ENCODE measurements at regions not wholly inside any gene's neighbourhood (a gene's known extent, or its start where the extent isn't known, plus 50 kb on each side); places are given as distances from the start of the nearest gene placed in this dataset.

DNA sequence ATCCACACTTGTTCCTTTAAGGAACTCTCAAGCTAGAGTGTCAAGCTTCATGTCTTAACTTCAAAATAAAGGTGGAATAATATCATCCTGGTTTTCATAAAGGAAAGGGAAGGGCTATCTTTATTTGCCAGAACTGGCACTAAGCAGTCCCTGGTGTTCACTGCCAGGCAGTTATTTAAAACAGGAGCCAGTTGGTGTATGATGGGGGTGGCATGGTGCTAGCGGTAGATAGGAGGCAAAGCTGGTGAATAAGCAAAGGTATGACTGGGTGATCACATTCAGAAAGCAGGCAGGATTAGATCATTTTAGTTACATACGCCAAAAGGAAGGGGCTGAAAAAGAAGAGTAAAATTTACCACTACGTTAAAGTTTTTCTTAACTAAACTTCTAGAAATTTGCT is 776.3 kb downstream of the BCL11A start:
- TF ChIP-seq, protein P1, sequence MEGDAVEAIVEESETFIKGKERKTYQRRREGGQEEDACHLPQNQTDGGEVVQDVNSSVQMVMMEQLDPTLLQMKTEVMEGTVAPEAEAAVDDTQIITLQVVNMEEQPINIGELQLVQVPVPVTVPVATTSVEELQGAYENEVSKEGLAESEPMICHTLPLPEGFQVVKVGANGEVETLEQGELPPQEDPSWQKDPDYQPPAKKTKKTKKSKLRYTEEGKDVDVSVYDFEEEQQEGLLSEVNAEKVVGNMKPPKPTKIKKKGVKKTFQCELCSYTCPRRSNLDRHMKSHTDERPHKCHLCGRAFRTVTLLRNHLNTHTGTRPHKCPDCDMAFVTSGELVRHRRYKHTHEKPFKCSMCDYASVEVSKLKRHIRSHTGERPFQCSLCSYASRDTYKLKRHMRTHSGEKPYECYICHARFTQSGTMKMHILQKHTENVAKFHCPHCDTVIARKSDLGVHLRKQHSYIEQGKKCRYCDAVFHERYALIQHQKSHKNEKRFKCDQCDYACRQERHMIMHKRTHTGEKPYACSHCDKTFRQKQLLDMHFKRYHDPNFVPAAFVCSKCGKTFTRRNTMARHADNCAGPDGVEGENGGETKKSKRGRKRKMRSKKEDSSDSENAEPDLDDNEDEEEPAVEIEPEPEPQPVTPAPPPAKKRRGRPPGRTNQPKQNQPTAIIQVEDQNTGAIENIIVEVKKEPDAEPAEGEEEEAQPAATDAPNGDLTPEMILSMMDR (IDR thresholded peaks at IDR 0.05), result no peak
- TF ChIP-seq POLR2AphosphoS5 (IDR thresholded peaks at IDR 0.05) (no peak), POLR2A (IDR thresholded peaks at IDR 0.05) (no peak)
- intact Hi-C loops (cut with DNase I; ENCODE audit: low total_unique reads), result no loop called here
- no peaks in the 10 kb centered on the region for H3K36me3 ChIP-seq

DNA sequence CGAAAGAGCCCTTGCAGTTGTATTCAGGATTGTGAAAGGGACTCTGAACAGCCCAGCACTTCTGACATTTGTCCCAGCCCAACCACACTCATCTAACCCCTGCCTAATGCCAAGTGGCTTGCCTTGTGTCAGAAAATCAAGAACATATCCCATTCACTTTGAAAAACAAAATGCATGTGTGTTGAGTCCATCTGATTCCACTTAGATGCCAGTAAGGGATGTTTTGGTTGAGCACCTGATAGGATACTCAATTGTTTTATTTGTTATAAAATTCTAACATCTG is 776.8 kb downstream of the BCL11A start:
- no peak for DNase-seq (ENCODE audit: low spot score in 2 of 2)
- H3K9me3 ChIP-seq, result no peaks in the 10 kb centered on the region
- H3K27ac ChIP-seq, result no peak overlapping the region
- no peak overlapping the region for H3K4me3 ChIP-seq
- no peaks in the 10 kb centered on the region for H3K27me3 ChIP-seq
- TF ChIP-seq POLR2AphosphoS5 (IDR thresholded peaks at IDR 0.05) (no peak), POLR2A (IDR thresholded peaks at IDR 0.05) (no peak)
- TF ChIP-seq, protein P1 (IDR thresholded peaks at IDR 0.05), result no peak
- intact Hi-C loops (cut with DNase I; ENCODE audit: low total_unique reads), result no loop called here
- H3K36me3 ChIP-seq, result no peaks in the 10 kb centered on the region
- H3K4me1 ChIP-seq, result no peaks in the 10 kb centered on the region

More for the DNA sequence above, 776.3 kb downstream of the BCL11A start:
- no peak for DNase-seq (ENCODE audit: low spot score in 2 of 2)
- Histone ChIP-seq H3K4me1 (no peaks in the 10 kb centered on the region), H3K27me3 (no peaks in the 10 kb centered on the region), H3K9me3 (no peaks in the 10 kb centered on the region), H3K27ac (no peak overlapping the region), H3K4me3 (no peak overlapping the region)

DNA sequence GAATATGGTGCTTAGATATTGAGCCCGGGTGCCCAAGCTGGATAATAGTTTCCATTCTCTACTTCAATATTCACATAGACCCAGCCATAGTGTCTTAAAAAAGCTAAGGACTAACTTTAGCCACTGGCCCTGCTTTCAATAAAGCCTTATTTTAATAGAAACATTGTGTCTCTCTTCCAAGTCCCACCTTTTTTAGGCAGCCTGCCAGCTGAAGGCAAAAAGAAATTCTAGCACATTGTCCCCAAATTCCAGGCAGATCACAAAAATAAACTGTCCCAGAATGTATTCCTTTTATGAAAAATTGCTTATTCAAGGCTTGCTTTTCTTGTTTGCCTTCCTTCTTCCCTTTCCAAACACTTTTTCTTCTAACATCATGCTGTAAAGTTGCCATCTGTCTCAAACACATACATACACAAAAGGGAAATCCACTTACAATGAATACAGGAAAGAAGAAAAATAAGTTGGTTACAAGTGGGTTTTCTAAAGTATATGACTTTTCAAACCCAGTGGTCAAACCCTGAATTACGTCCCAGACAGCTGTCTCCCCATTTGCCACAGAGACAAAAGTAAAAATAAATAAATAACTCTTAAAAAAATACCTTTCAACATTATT is 778.5 kb downstream of the BCL11A start:
- DNase-seq (ENCODE audit: low spot score in 2 of 2), result no peak
- Histone ChIP-seq H3K27me3 (no peaks in the 10 kb centered on the region), H3K4me1 (no peaks in the 10 kb centered on the region), H3K27ac (no peak overlapping the region), H3K36me3 (no peaks in the 10 kb centered on the region), H3K4me3 (no peak overlapping the region), H3K9me3 (no peaks in the 10 kb centered on the region)
- TF ChIP-seq POLR2AphosphoS5 (IDR thresholded peaks at IDR 0.05), result no peak
- TF ChIP-seq, protein P1 (IDR thresholded peaks at IDR 0.05), result no peak
- no peak for TF ChIP-seq POLR2A (IDR thresholded peaks at IDR 0.05)
- intact Hi-C loops (cut with DNase I; ENCODE audit: low total_unique reads), result no loop called here

DNA sequence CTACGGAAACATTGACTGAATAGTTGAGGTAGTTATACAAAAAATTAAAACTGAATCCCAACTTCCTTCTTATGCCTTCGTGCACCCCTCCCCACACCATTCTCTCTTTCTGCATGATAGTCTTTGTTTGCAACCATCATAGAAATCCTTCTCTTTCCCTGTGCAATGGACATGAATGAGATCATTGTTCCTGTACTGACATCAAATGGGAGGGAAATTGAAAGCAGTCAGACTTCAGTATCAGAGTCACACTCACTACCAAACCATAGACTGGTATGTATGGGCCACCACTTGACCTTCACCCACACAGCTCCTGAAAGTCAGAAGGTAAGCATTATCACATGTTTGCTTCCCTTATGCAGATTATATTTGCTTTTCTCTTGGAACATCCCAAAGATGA is 782.8 kb downstream of the BCL11A start:
- Histone ChIP-seq H3K9me3 (no peaks in the 10 kb centered on the region), H3K27me3 (no peaks in the 10 kb centered on the region), H3K4me3 (no peak overlapping the region), H3K4me1 (no peaks in the 10 kb centered on the region), H3K36me3 (no peaks in the 10 kb centered on the region), H3K27ac (no peak overlapping the region)
- TF ChIP-seq POLR2AphosphoS5 (IDR thresholded peaks at IDR 0.05) (no peak), POLR2A (IDR thresholded peaks at IDR 0.05) (no peak)
- TF ChIP-seq, protein P1 (IDR thresholded peaks at IDR 0.05), result no peak
- DNase-seq (ENCODE audit: low spot score in 2 of 2), result no peak
- intact Hi-C loops (cut with DNase I; ENCODE audit: low total_unique reads), result no loop called here

DNA sequence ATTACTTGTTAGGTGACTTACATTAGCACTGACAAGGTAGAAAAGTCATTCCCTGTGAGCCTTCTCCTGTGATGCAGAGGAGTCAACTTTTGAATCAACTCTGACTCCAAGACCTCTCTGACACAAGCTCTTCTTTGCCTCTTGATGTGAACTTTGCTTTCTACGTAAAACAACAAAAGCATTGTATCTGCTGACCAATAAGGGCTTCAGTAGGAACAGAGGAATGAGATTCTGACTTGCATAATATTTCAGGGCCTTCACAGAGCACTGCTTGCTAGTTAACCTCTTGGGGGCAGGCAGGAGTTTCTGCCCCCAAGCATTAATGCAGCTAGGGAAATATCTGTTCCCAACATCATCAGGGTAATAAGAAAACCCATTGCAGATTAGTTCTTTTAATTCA is 791.5 kb downstream of the BCL11A start:
- intact Hi-C loops (cut with DNase I; ENCODE audit: low total_unique reads), result no loop called here
- Histone ChIP-seq H3K4me3 (no peak overlapping the region), H3K4me1 (no peaks in the 10 kb centered on the region), H3K27me3 (no peaks in the 10 kb centered on the region), H3K36me3 (no peaks in the 10 kb centered on the region), H3K9me3 (no peaks in the 10 kb centered on the region), H3K27ac (no peak overlapping the region)
- no peak for DNase-seq (ENCODE audit: low spot score in 2 of 2)
- TF ChIP-seq, protein P1 (IDR thresholded peaks at IDR 0.05), result no peak
- no peak for TF ChIP-seq POLR2A (IDR thresholded peaks at IDR 0.05)
- TF ChIP-seq POLR2AphosphoS5 (IDR thresholded peaks at IDR 0.05), result no peak
